Uterus (tissue), 3 donors: ENCODE measurements at regions not wholly inside any gene's neighbourhood (a gene's known extent, or its start where the extent isn't known, plus 50 kb on each side); places are given as distances from the start of the nearest gene placed in this dataset.

ENCODE experiments used
- DNase-seq, 2 donors: peaks; one replicate each; pipeline ENCODE4 v3.0.0-alpha.2; 2019 to 2020
- H3K27ac ChIP-seq, 2 donors: fragments of 200-600 bp; sonication (generic); 1 replicate in 1 of 2; 2 replicates in 1 of 2; pipeline ENCODE4 v1.5.1; 2016 to 2018
- H3K27me3 ChIP-seq, 2 donors: fragments of 200-600 bp; sonication (generic); one replicate each; pipeline ENCODE4 v1.5.1; 2018 to 2019; ENCODE audit warnings: control low read depth in 1 of 2
- H3K36me3 ChIP-seq, 2 donors: fragments of 200-600 bp; sonication (generic); one replicate each; pipeline ENCODE4 v1.5.1; 2019; ENCODE audit warnings: control low read depth in 1 of 2
- H3K4me1 ChIP-seq, 2 donors: fragments of 200-600 bp; sonication (generic); one replicate each; pipeline ENCODE4 v1.5.1; 2018 to 2019; ENCODE audit warnings: control low read depth in 1 of 2
- H3K4me3 ChIP-seq, 2 donors: fragments of 200-600 bp; sonication (generic); 1 replicate in 1 of 2; 2 replicates in 1 of 2; pipeline ENCODE4 v1.5.1; 2018 to 2019; ENCODE audit warnings: mild to moderate bottlenecking in 1 of 2
- H3K9me3 ChIP-seq, 2 donors: fragments of 200-600 bp; sonication (generic); one replicate each; pipeline ENCODE4 v1.5.1; 2019; ENCODE audit warnings: control low read depth in 1 of 2
- POLR2A ChIP-seq, 2 donors: fragments of 450-650 bp; IDR thresholded peaks; one replicate each; pipeline ENCODE4 v1.6.1; 2016; ENCODE audit warnings: antibody characterized with exemption in 2 of 2, mild to moderate bottlenecking in 1 of 2, moderate library complexity in 1 of 2
- intact Hi-C: fragments of 100-400 bp; cut with DNase I; formaldehyde crosslinking; loops from one replicate; pipeline ENCODE4 v1.15.1; 2023; ENCODE audit warnings: low total_unique reads
- TF ChIP-seq, protein P1 (sequence below), 4 experiments: fragments of 200-600 bp in 2 of 4; fragments of 450-650 bp in 2 of 4; sonication (generic) in 2 of 4; IDR thresholded peaks; one replicate each; pipeline ENCODE4 v1.5.1; 2016 to 2019; ENCODE audit warnings: antibody characterized with exemption in 4 of 4, mild to moderate bottlenecking in 2 of 4, moderate library complexity in 1 of 4
- donor health status: DM: yes; HTN: yes; CAD: no.

DNA sequence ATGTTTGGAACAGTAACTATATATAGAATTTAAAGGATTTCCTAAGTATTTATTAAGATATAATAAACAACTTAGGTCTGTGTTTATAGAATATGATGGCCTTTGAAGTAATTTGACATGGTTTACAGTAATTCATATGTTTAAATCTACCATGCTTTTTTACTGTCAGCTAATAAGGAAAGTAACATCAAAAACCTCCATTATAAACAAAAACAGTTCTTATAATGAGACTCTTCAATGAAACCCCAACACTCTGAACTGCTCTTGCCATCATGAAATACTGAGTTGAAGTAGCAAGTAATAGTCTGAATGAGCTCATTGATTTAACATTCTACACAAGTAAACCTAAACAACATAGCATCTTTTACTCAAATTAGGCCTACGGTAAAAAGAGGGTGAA, 1236.5 kb downstream of the FSTL5 start:
- Histone ChIP-seq H3K4me1 (no peaks in the 10 kb centered on the region), H3K36me3 (peaks cover 0 to 2% of the 10 kb centered on the region in 2 donors), H3K27me3 (no peaks in the 10 kb centered on the region), H3K9me3 (no peaks in the 10 kb centered on the region), H3K27ac (no peak overlapping the region), H3K4me3 (no peak overlapping the region)
- no peak for TF ChIP-seq POLR2A (IDR thresholded peaks at IDR 0.05)
- TF ChIP-seq, protein P1, sequence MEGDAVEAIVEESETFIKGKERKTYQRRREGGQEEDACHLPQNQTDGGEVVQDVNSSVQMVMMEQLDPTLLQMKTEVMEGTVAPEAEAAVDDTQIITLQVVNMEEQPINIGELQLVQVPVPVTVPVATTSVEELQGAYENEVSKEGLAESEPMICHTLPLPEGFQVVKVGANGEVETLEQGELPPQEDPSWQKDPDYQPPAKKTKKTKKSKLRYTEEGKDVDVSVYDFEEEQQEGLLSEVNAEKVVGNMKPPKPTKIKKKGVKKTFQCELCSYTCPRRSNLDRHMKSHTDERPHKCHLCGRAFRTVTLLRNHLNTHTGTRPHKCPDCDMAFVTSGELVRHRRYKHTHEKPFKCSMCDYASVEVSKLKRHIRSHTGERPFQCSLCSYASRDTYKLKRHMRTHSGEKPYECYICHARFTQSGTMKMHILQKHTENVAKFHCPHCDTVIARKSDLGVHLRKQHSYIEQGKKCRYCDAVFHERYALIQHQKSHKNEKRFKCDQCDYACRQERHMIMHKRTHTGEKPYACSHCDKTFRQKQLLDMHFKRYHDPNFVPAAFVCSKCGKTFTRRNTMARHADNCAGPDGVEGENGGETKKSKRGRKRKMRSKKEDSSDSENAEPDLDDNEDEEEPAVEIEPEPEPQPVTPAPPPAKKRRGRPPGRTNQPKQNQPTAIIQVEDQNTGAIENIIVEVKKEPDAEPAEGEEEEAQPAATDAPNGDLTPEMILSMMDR (IDR thresholded peaks at IDR 0.05): no peak
- DNase-seq: no peak
- intact Hi-C loops: no loop called here

DNA sequence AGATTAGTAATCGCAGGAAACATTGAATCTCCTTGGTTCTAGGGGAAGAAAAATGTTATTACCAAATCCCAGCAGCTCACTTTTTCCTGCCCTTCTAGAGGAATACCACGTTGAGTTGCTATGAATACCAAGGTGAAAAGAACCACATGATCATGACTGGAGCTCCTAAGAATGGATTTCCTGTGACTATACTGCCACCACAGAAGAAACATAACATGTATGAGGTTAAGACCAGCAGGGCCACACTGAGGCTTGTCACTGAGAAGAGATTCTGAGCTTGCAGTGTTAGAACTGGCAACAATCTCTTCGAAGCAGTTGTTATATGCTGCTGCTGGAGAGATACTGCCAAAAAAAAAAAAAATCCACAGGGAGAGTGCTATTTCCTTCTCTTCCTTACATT, 1235.3 kb downstream of the FSTL5 start:
- Histone ChIP-seq H3K36me3 (peaks cover 0 to 2% of the 10 kb centered on the region in 2 donors), H3K4me1 (no peaks in the 10 kb centered on the region), H3K27ac (no peak overlapping the region), H3K9me3 (no peaks in the 10 kb centered on the region), H3K27me3 (no peaks in the 10 kb centered on the region), H3K4me3 (no peak overlapping the region)
- TF ChIP-seq, protein P1 (IDR thresholded peaks at IDR 0.05): no peak
- TF ChIP-seq POLR2A (IDR thresholded peaks at IDR 0.05): no peak
- intact Hi-C loops: no loop called here
- DNase-seq: no peak

DNA sequence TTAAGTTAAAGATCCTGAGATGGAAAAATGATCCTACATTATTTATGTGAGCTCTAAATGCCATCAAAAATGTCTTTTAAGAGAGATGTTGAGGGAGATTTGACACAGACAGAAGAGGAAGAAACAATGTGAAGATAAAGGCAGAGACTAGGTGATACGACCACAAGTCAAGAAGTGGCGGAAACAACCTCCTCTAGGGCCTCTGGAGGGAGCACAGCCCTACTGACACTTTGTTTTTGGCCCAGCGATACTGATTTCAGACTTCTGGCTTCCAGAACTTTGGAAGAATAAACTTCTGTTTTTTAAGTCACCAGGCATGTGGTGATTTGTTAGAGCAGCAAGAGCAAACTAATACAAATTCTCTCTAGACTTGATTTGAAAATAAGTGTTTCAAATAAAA, 1216.1 kb downstream of the FSTL5 start:
- no peaks in the 10 kb centered on the region for H3K36me3 ChIP-seq
- H3K27me3 ChIP-seq: no peaks in the 10 kb centered on the region
- no peak for TF ChIP-seq POLR2A (IDR thresholded peaks at IDR 0.05)
- TF ChIP-seq, protein P1 (IDR thresholded peaks at IDR 0.05): no peak
- no peaks in the 10 kb centered on the region for H3K9me3 ChIP-seq
- no peak for DNase-seq
- no peaks in the 10 kb centered on the region for H3K4me1 ChIP-seq
- intact Hi-C loops: no loop called here
- no peak overlapping the region for H3K27ac ChIP-seq
- H3K4me3 ChIP-seq: no peak overlapping the region

DNA sequence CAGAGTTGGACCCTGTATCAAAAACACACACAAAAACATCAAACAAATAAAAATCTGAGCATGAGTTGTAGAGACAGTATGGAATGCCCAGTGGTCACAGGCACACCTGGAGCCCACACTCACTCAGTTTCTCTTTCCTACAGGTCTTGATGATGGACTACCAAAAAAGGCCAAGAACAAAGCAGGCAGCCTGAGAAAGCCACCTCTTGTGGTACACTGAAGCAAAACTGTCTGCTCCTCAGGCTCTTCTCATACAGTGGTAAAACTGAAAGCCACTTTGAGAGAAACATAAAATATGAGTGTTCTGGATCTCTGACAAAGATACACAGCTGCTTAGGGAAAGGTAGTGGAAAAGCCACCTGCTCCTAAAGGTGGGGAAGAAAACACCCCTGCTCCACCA, 1206.9 kb downstream of the FSTL5 start:
- no peaks in the 10 kb centered on the region for H3K27me3 ChIP-seq
- intact Hi-C loops: no loop called here
- TF ChIP-seq POLR2A (IDR thresholded peaks at IDR 0.05): no peak
- TF ChIP-seq, protein P1 (IDR thresholded peaks at IDR 0.05): no peak
- H3K4me3 ChIP-seq: no peak overlapping the region
- no peaks in the 10 kb centered on the region for H3K4me1 ChIP-seq
- H3K36me3 ChIP-seq: no peaks in the 10 kb centered on the region
- H3K27ac ChIP-seq: no peak overlapping the region
- no peak for DNase-seq
- no peaks in the 10 kb centered on the region for H3K9me3 ChIP-seq

DNA sequence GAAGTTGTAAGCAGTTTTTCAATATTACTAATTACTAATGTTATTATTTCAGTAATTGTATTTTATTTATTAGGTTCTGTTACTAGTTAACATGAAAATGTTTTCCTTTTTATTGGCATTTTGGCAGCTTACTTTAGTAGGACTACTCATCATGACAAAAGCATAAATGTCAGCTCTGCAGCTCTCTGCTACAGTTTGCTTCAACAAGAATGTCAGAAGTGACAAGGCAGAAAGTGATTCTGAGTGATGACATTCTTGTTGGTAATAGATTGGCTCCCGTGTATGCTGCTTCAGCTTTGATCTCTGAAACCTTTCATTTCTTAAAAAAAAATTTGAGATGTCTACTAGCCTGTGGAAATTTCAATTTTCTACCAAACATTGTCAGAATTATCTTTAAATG, 1193.9 kb downstream of the FSTL5 start:
- Histone ChIP-seq H3K4me3 (no peak overlapping the region), H3K9me3 (no peaks in the 10 kb centered on the region), H3K27ac (no peak overlapping the region), H3K27me3 (no peaks in the 10 kb centered on the region), H3K4me1 (no peaks in the 10 kb centered on the region), H3K36me3 (no peaks in the 10 kb centered on the region)
- no peak for DNase-seq
- intact Hi-C loops: no loop called here
- TF ChIP-seq, protein P1 (IDR thresholded peaks at IDR 0.05): no peak
- no peak for TF ChIP-seq POLR2A (IDR thresholded peaks at IDR 0.05)
